ENCODE measurements at regions not wholly inside any gene's neighbourhood (a gene's known extent, or its start where the extent isn't known, plus 50 kb on each side); places are given as distances from the start of the nearest gene placed in this dataset.

DNA sequence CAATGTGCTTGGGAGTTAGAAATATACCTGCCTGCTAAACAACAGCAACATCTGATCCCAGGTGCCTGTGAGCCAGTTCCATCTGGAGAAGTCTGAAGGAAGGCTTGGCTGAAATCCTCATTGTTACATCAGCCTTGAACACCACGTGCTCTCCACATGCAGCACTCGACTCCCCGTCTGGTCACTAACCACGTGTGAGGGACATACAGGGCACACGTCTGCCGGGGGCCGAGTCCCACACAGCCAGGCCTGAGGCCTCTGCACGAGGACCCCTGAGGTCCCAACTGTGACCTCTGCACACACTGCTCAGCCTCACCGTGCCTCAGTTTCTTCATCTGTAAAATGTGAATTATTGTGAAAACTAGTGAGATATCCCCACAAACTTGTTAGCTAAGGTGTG, 236.5 kb upstream of the SALL3 start:
- POLR2A ChIA-PET: no interaction called here
- CTCF ChIA-PET: no interaction called here
- no peak for DNase-seq (ENCODE audit: extremely low spot score)
- TF ChIP-seq, protein P1, sequence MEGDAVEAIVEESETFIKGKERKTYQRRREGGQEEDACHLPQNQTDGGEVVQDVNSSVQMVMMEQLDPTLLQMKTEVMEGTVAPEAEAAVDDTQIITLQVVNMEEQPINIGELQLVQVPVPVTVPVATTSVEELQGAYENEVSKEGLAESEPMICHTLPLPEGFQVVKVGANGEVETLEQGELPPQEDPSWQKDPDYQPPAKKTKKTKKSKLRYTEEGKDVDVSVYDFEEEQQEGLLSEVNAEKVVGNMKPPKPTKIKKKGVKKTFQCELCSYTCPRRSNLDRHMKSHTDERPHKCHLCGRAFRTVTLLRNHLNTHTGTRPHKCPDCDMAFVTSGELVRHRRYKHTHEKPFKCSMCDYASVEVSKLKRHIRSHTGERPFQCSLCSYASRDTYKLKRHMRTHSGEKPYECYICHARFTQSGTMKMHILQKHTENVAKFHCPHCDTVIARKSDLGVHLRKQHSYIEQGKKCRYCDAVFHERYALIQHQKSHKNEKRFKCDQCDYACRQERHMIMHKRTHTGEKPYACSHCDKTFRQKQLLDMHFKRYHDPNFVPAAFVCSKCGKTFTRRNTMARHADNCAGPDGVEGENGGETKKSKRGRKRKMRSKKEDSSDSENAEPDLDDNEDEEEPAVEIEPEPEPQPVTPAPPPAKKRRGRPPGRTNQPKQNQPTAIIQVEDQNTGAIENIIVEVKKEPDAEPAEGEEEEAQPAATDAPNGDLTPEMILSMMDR (IDR thresholded peaks at IDR 0.05; ENCODE audit: control extremely low read depth, extremely low read depth, low read depth, missing control alignments): no peak

DNA sequence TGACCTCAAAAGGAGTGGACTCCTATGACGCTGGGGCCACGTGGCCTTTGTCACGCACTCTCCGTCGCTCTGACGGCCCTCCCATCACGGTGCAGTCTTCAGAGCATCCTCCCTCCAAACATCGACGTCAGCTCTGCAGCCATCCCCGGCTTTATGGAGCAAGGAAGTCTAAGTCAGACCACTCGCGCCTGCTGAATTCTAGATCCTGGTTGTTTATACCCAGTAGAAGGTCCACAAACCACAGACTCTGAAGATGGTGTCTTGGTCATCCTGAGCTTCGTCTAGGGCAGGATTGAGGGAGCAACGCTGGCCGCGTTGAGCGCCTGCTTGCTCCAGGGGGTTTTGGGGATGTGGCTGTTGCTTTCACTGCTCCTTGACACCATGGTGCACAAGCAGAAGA, 228.0 kb upstream of the SALL3 start:
- TF ChIP-seq, protein P1 (IDR thresholded peaks at IDR 0.05; ENCODE audit: control extremely low read depth, extremely low read depth, low read depth, missing control alignments): no peak
- DNase-seq (ENCODE audit: extremely low spot score): no peak
- ChIA-PET CTCF (no interaction called here), POLR2A (no interaction called here)

DNA sequence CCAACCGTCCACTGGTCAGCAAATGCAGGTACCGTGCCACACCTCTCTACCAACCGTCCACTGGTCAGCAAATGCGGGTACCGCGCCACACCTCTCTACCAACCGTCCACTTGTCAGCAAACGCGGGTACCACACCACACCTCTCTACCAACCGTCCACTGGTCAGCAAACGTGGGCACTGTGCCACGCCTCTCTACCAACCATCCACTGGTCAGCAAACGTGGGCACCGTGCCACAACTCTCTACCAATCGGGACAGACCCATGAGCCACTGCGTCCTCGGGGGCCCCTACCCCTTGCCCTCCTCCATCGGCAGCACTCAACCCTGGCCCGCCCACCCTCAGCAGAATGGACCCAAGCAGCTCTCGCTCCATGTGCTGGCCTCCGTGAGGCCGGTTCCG, 226.4 kb upstream of the SALL3 start:
- TF ChIP-seq, protein P1 (IDR thresholded peaks at IDR 0.05; ENCODE audit: control extremely low read depth, extremely low read depth, low read depth, missing control alignments): no peak
- DNase-seq (ENCODE audit: extremely low spot score): no peak
- ChIA-PET POLR2A (no interaction called here), CTCF (interaction anchor here (1.0 kb wide), 1 partner anchor 45 kb away, joined by 3 read pairs; no protein-coding TSS in a partner anchor)

DNA sequence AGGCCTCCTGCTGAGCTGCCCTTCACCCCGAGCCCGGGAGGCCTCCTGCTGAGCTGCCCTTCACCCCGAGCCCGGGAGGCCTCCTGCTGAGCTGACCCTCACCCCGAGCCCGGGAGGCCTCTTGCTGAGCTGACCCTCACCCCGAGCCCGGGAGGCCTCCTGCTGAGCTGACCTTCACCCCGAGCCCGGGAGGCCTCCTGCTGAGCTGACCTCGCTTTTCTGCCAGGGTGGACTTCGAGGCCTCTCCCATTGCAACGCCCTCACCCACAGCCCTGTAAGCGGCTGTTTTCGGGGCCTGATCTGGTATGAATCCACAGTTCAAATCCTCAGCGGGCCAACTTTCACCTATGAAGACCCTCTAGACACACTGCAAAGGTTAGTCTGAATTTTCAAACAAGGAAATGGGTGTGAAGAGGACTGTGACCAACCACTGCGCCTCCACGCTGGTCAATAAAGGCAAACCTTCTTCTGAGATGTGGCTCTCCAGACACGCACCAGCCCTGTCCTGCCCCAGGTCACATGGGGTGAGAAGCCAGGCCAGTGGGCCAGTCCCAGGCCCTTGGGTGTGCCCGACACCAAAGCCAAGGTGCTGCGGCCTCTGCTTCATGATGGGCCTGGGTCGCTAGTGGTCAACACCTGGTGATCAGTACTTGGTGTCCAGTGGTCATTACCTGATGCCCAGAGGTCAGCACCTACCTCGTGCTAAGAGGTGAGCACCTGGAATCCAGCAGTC, 225.1 kb upstream of the SALL3 start:
- CTCF ChIA-PET: no interaction called here
- no peak for DNase-seq (ENCODE audit: extremely low spot score)
- POLR2A ChIA-PET: no interaction called here
- TF ChIP-seq, protein P1 (IDR thresholded peaks at IDR 0.05; ENCODE audit: control extremely low read depth, extremely low read depth, low read depth, missing control alignments): no peak

DNA sequence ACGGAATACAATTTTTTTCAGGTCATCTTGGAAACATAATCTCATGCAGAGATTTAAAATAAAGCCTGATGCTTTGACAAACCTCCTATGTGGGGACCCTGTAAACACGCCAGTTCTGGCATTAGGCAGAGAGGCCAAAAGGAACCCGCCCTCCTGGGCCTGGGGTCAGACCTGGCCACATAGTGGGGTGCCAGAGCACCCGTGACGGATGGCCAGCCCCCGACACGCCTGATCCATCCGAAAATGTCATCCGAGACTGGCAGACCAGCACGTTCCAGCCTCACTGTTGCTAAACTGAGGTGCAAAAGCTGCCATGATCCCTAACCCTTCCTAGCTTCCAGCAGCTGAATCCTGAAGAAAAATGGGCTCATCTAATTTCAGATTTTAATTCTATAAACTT, 222.6 kb upstream of the SALL3 start:
- TF ChIP-seq, protein P1 (IDR thresholded peaks at IDR 0.05; ENCODE audit: control extremely low read depth, extremely low read depth, low read depth, missing control alignments): no peak
- POLR2A ChIA-PET: no interaction called here
- DNase-seq (ENCODE audit: extremely low spot score): no peak
- CTCF ChIA-PET: no interaction called here

GRCh38 chr18:78758496-78758895, 221.1 kb upstream of the SALL3 start:
- POLR2A ChIA-PET: no interaction called here
- CTCF ChIA-PET: no interaction called here
- no peak for DNase-seq (ENCODE audit: extremely low spot score)
- TF ChIP-seq, protein P1 (IDR thresholded peaks at IDR 0.05; ENCODE audit: control extremely low read depth, extremely low read depth, low read depth, missing control alignments): no peak

Data from GM10248 (cell line).